ENCODE measurements at regions not wholly inside any gene's neighbourhood (a gene's known extent, or its start where the extent isn't known, plus 50 kb on each side); places are given as distances from the start of the nearest gene placed in this dataset.
"Not testable (repeated sequence)": the region's sequence is repeated elsewhere in the genome, so short reads cannot be mapped to it uniquely, and the experiment has no call there.

GRCh38 chr6:144479991-144480390 is 194.9 kb downstream of the UTRN start:
- no peak overlapping the region for H3K27ac ChIP-seq
- WGBS, 10 experiments: 80 to 100% (median 100%) methylated on average over 1 of the region's 1 CpG; no CpG with 5 or more reads in 7 of the 10 experiments
- H3K4me3 ChIP-seq: no peak overlapping the region
- no peaks in the 10 kb centered on the region for H3K4me1 ChIP-seq (replicated peaks in 1 of 2)
- no peak for ATAC-seq (replicated peaks in 6 of 8)
- in situ Hi-C loops (cut with MboI; ENCODE audit: low pct_unique_long_range_greater_than_20kb in 2 of 9, low sequenced_read_pairs in 9 of 9, unreplicated experiment in 9 of 9): loop anchor here in 6 of 9 experiments (10.0 to 25.0 kb wide), 2 partner anchors 368 to 375 kb away; no protein-coding TSS in a partner anchor

- 74 to 100% (median 95%) methylated on average over 1 to 5 of the region's 5 CpGs; no CpG with 5 or more reads in 1 of the 10 experiments for WGBS, 10 experiments
- ATAC-seq (replicated peaks in 6 of 8): no peak
Measured at GRCh38 chr6:144480473-144480872, 195.3 kb downstream of the UTRN start.

DNA sequence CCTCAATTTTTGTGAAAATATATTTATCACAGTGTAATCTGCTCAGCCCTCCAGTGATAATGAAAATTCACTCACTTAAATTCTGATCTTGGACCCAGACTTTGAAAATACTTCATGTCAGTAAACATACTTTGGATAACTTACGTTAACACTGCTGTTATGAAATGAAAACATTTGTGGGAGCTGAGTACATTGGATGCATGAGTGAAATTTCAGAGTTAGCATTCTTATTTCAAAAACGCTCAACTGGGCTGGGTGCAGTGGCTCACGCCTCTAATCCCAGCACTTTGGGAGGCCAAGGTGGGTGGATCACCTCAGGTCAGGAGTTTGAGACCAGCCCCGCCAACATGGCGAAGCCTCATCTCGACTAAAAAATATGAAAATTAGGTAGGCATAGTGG is 196.4 kb downstream of the UTRN start:
- no peak for ATAC-seq (replicated peaks in 6 of 8)
- in situ Hi-C loops (cut with MboI; ENCODE audit: low pct_unique_long_range_greater_than_20kb in 2 of 9, low sequenced_read_pairs in 9 of 9, unreplicated experiment in 9 of 9): loop anchor here in 6 of 9 experiments (10.0 to 25.0 kb wide), 2 partner anchors 369 to 377 kb away; no protein-coding TSS in a partner anchor
- Histone ChIP-seq H3K4me1 (replicated peaks in 1 of 2) (no peaks in the 10 kb centered on the region), H3K27ac (no peak overlapping the region), H3K4me3 (no peak overlapping the region)
- WGBS, 10 experiments: 0 to 100% (median 74%) methylated on average over 1 to 6 of the region's 6 CpGs

More at GRCh38 chr6:144480473-144480872, 195.3 kb downstream of the UTRN start:
- in situ Hi-C loops (cut with MboI; ENCODE audit: low pct_unique_long_range_greater_than_20kb in 2 of 9, low sequenced_read_pairs in 9 of 9, unreplicated experiment in 9 of 9): loop anchor here in 6 of 9 experiments (10.0 to 25.0 kb wide), 2 partner anchors 368 to 376 kb away; no protein-coding TSS in a partner anchor
- Histone ChIP-seq H3K27ac (no peak overlapping the region), H3K4me3 (no peak overlapping the region), H3K4me1 (replicated peaks in 1 of 2) (no peaks in the 10 kb centered on the region)

DNA sequence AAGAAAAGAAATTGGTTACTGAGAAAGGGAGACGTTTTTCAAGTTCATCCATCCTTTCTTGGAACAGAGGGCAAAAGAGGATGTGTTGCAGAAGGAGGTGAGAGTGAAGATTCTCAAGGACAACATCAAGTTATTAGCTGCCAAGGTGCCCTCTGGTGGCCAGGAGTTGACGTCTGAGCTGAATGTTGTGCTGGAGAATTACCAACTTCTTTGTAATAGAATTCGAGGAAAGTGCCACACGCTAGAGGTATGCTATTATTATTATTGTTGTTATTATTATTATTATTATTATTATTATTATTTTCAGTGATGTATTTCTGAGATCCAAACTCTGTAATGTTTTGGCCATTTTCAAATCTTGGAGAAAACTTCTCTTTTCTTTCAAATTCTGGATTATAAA is 197.0 kb downstream of the UTRN start:
- 0 to 63% (median 19%) methylated on average over 2 to 4 of the region's 4 CpGs; no CpG with 5 or more reads in 2 of the 10 experiments for WGBS, 10 experiments
- Histone ChIP-seq H3K27ac (no peak overlapping the region), H3K4me1 (replicated peaks in 1 of 2) (no peaks in the 10 kb centered on the region), H3K4me3 (no peak overlapping the region)
- peak in 7 of 8 experiments; percentile 38 to 74 (median 65) for ATAC-seq (replicated peaks in 6 of 8)
- in situ Hi-C loops (cut with MboI; ENCODE audit: low pct_unique_long_range_greater_than_20kb in 2 of 9, low sequenced_read_pairs in 9 of 9, unreplicated experiment in 9 of 9): loop anchor here in 6 of 9 experiments (10.0 to 25.0 kb wide), 2 partner anchors 370 to 377 kb away; no protein-coding TSS in a partner anchor

DNA sequence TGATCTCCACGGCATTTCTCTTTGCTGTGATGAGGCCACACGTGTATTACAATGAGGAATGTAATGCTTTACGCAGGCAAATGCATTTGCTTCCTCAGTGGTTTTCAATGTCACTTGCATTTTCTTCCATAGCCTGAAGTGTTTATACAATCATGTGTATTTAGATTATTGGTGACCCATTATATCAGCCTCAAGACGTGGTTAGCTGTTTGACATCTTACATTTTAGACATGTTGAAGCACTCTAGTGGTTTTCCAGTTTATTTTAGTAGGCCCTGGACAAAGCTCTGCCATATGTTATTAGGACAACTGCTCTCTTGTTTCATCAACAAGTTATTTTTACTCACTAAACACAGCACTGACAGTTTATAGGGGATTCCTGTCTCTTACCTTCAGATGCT is 200.4 kb downstream of the UTRN start:
- WGBS, 10 experiments: 94 to 100% (median 100%) methylated on average over 1 to 3 of the region's 4 CpGs; no CpG with 5 or more reads in 3 of the 10 experiments
- in situ Hi-C loops (cut with MboI; ENCODE audit: low pct_unique_long_range_greater_than_20kb in 2 of 9, low sequenced_read_pairs in 9 of 9, unreplicated experiment in 9 of 9): loop anchor here in 6 of 9 experiments (10.0 to 25.0 kb wide), 2 partner anchors 373 to 381 kb away; no protein-coding TSS in a partner anchor
- ATAC-seq (replicated peaks in 6 of 8): no peak
- Histone ChIP-seq H3K4me3 (no peak overlapping the region), H3K4me1 (replicated peaks in 1 of 2) (no peaks in the 10 kb centered on the region), H3K27ac (no peak overlapping the region)

GRCh38 chr6:144488590-144488989 is 203.5 kb downstream of the UTRN start:
- Histone ChIP-seq H3K4me3 (no peak overlapping the region), H3K4me1 (replicated peaks in 1 of 2) (no peaks in the 10 kb centered on the region), H3K27ac (no peak overlapping the region)
- no peak for ATAC-seq (replicated peaks in 6 of 8)
- 29 to 100% (median 77%) methylated on average over 1 to 3 of the region's 3 CpGs; no CpG with 5 or more reads in 4 of the 10 experiments for WGBS, 10 experiments
- in situ Hi-C loops (cut with MboI; ENCODE audit: low pct_unique_long_range_greater_than_20kb in 2 of 9, low sequenced_read_pairs in 9 of 9, unreplicated experiment in 9 of 9): loop anchor here in 6 of 9 experiments (10.0 to 25.0 kb wide), 2 partner anchors 376 to 384 kb away; no protein-coding TSS in a partner anchor

- no peaks in the 10 kb centered on the region for H3K4me1 ChIP-seq (replicated peaks in 1 of 2)
- ATAC-seq (replicated peaks in 6 of 8): no peak
- in situ Hi-C loops (cut with MboI; ENCODE audit: low pct_unique_long_range_greater_than_20kb in 2 of 9, low sequenced_read_pairs in 9 of 9, unreplicated experiment in 9 of 9): loop anchor here in 5 of 9 experiments (25.0 kb wide), 1 partner anchor 381 kb away; no protein-coding TSS in a partner anchor
- 71 to 100% (median 92%) methylated on average over 2 to 6 of the region's 6 CpGs; no CpG with 5 or more reads in 1 of the 10 experiments for WGBS, 10 experiments
- no peak overlapping the region for H3K4me3 ChIP-seq
- no peak overlapping the region for H3K27ac ChIP-seq
Measured at GRCh38 chr6:144493035-144493910, 208.1 kb downstream of the UTRN start.

GRCh38 chr6:144495076-144495475 is 209.9 kb downstream of the UTRN start:
- not testable (repeated sequence) for H3K27ac ChIP-seq; ATAC-seq (replicated peaks in 6 of 8); H3K4me1 ChIP-seq (replicated peaks in 1 of 2); H3K4me3 ChIP-seq
- in situ Hi-C loops (cut with MboI; ENCODE audit: low pct_unique_long_range_greater_than_20kb in 2 of 9, low sequenced_read_pairs in 9 of 9, unreplicated experiment in 9 of 9): loop anchor here in 5 of 9 experiments (25.0 kb wide), 1 partner anchor 383 kb away; no protein-coding TSS in a partner anchor
- no CpG with 5 or more reads among the region's 22 CpGs for WGBS, 10 experiments

GRCh38 chr6:144497650-144498049 is 212.5 kb downstream of the UTRN start:
- no peaks in the 10 kb centered on the region for H3K4me1 ChIP-seq (replicated peaks in 1 of 2)
- 57 to 100% (median 86%) methylated on average over 1 of the region's 1 CpG; no CpG with 5 or more reads in 5 of the 10 experiments for WGBS, 10 experiments
- in situ Hi-C loops (cut with MboI; ENCODE audit: low pct_unique_long_range_greater_than_20kb in 2 of 9, low sequenced_read_pairs in 9 of 9, unreplicated experiment in 9 of 9): loop anchor here in 5 of 9 experiments (25.0 kb wide), 1 partner anchor 385 kb away; no protein-coding TSS in a partner anchor
- no peak overlapping the region for H3K27ac ChIP-seq
- no peak overlapping the region for H3K4me3 ChIP-seq
- ATAC-seq (replicated peaks in 6 of 8): no peak

GRCh38 chr6:144500892-144501291 is 215.8 kb downstream of the UTRN start:
- 60 to 100% (median 83%) methylated on average over 1 to 3 of the region's 3 CpGs for WGBS, 10 experiments
- no peaks in the 10 kb centered on the region for H3K4me1 ChIP-seq (replicated peaks in 1 of 2)
- no peak overlapping the region for H3K4me3 ChIP-seq
- ATAC-seq (replicated peaks in 6 of 8): no peak
- no peak overlapping the region for H3K27ac ChIP-seq
- in situ Hi-C loops (cut with MboI; ENCODE audit: low pct_unique_long_range_greater_than_20kb in 2 of 9, low sequenced_read_pairs in 9 of 9, unreplicated experiment in 9 of 9): no loop called here

- WGBS, 10 experiments: 88 to 100% (median 96%) methylated on average over 1 to 4 of the region's 4 CpGs
- H3K4me1 ChIP-seq (replicated peaks in 1 of 2); in situ Hi-C loops (cut with MboI; ENCODE audit: low pct_unique_long_range_greater_than_20kb in 2 of 9, low sequenced_read_pairs in 9 of 9, unreplicated experiment in 9 of 9); ATAC-seq (replicated peaks in 6 of 8); H3K4me3 ChIP-seq; H3K27ac ChIP-seq: not testable (repeated sequence)
Measured at GRCh38 chr6:144505214-144505613, 220.1 kb downstream of the UTRN start.

DNA sequence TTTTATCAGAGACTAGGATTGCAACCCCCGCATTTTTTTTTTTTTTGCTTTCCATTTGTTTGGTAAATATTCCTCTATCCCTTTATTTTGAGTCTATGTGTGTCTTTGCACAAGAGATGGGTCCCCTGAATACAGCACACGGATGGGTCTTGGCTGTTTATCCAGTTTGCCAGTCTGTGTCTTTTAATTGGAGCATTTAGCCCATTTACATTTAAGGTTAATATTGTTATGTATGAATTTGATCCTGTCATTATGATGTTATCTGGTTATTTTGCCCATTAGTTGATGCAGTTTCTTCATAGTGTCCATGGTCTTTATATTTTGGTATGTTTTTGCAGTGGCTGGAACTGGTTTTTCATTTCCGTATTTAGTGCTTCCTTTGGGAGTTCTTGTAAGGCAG is 220.9 kb downstream of the UTRN start:
- ATAC-seq (replicated peaks in 6 of 8); in situ Hi-C loops (cut with MboI; ENCODE audit: low pct_unique_long_range_greater_than_20kb in 2 of 9, low sequenced_read_pairs in 9 of 9, unreplicated experiment in 9 of 9); H3K4me1 ChIP-seq (replicated peaks in 1 of 2); H3K4me3 ChIP-seq; H3K27ac ChIP-seq: not testable (repeated sequence)
- 75 to 100% (median 100%) methylated on average over 1 to 3 of the region's 3 CpGs for WGBS, 10 experiments

DNA sequence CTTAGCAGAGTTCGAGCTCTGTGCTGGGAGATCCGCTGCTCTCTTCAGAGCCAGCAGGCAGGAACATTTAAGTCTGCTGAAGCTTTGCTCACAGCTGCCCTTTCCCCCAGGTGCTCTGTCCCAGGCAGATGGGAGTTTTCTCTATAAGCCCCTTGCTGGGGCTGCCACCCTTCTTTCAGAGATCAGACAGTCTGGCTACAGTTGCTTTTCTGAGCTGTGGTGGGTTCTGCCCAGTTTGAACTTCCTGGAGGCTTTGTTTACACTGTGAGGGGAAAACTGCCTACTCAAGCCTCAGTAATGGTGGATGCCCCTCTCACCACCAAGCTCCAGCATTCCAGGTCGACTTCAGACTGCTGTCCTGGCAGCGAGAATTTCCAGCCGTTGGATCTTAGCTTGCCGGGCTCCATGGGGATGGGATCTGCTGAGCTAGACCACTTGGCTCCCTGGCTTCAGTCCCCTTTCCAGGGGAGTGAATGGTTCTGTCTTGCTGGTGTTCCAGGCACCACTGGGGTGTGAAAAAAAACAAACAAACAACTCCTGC is 222.7 kb downstream of the UTRN start:
- H3K4me1 ChIP-seq (replicated peaks in 1 of 2); H3K27ac ChIP-seq; in situ Hi-C loops (cut with MboI; ENCODE audit: low pct_unique_long_range_greater_than_20kb in 2 of 9, low sequenced_read_pairs in 9 of 9, unreplicated experiment in 9 of 9); ATAC-seq (replicated peaks in 6 of 8); H3K4me3 ChIP-seq: not testable (repeated sequence)
- WGBS, 10 experiments: 29 to 100% (median 100%) methylated on average over 1 to 6 of the region's 6 CpGs; no CpG with 5 or more reads in 1 of the 10 experiments

All from motor neuron (in vitro differentiated cells).